GM21423 (cell line): ENCODE measurements at regions not wholly inside any gene's neighbourhood (a gene's known extent, or its start where the extent isn't known, plus 50 kb on each side); places are given as distances from the start of the nearest gene placed in this dataset.
"Not testable (repeated sequence)": the region's sequence is repeated elsewhere in the genome, so short reads cannot be mapped to it uniquely, and the experiment has no call there.

Experiments
- ATAC-seq: cut with Tn5 transposase; IDR thresholded peaks from one replicate; pipeline ENCODE4 v1.9.1; 2021; ENCODE audit warnings: mild to moderate bottlenecking, moderate library complexity; ENCODE audit not compliant: unreplicated experiment

GRCh38 chr1:148386617-148387016, 96.5 kb downstream of the PPIAL4G start:
- no peak for ATAC-seq

- ATAC-seq, result not testable (repeated sequence)
Observed at GRCh38 chr1:148386031-148386398, 97.1 kb downstream of the PPIAL4G start.

GRCh38 chr1:148385371-148386030, 97.6 kb downstream of the PPIAL4G start:
- no peak for ATAC-seq

GRCh38 chr1:148383966-148384365, 99.1 kb downstream of the PPIAL4G start:
- ATAC-seq, result no peak

- ATAC-seq, result no peak
Observed at GRCh38 chr1:148379697-148380096, 103.4 kb downstream of the PPIAL4G start.

- ATAC-seq, result no peak
Observed at GRCh38 chr1:148379170-148379500, 104.0 kb downstream of the PPIAL4G start.

- ATAC-seq, result not testable (repeated sequence)
Observed at GRCh38 chr1:148377992-148378391, 105.1 kb downstream of the PPIAL4G start.

DNA sequence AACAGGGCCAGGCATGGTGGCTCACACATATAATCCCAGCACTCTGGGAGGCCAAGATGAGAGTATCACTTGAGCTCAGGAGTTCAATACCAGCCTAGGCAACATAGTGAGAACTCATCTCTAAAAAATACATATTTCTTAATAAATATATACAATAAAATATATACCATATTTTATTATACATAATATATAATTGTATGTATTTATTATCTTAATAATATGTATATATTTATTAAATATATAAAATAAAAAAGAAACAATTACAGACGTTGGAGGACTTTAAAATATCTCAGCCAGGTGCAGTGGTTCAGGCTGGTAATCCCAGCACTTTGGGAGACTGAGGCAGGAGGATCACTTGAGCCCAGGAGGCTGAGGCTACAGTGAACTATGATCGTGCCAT, 106.1 kb downstream of the PPIAL4G start:
- not testable (repeated sequence) for ATAC-seq

GRCh38 chr1:148374101-148374500, 109.0 kb downstream of the PPIAL4G start:
- no peak for ATAC-seq

GRCh38 chr1:148373192-148373925, 109.7 kb downstream of the PPIAL4G start:
- no peak for ATAC-seq

GRCh38 chr1:148372731-148373130, 110.4 kb downstream of the PPIAL4G start:
- ATAC-seq, result no peak

DNA sequence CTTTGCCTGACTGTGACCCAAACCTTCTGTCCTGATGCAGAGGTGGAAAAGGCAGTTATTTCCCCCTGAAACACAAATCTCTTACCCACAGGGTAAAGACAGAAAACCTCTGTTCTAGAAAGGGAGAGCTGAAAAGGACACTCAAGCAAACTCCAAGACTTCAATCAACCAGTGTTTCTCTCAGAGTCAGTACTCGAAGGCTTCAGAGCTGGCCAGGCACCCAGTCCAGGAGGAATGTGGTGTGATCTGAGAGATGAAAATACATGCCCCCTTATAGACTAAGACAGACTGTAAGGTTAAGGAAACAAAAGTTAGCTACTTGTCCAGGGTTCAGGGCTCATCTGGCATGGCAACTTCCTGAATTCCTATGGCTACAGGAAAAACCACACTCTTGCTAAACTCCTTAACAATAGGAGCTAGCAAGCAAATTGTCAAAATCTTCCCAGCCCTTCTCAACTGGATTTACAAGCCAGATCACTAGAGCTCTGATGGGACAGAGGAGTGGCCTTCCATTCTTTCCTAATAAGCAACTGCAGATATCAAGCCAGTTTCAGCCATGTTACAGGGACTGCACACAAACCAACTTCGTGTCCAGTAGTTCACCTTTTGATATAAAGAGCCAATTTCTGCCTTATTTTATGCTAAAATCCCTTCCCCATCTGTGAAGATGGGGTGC, 110.9 kb downstream of the PPIAL4G start:
- not testable (repeated sequence) for ATAC-seq

- ATAC-seq, result not testable (repeated sequence)
Observed at GRCh38 chr1:148371551-148371994, 111.5 kb downstream of the PPIAL4G start.

- ATAC-seq, result not testable (repeated sequence)
Observed at GRCh38 chr1:148370661-148371060, 112.4 kb downstream of the PPIAL4G start.

DNA sequence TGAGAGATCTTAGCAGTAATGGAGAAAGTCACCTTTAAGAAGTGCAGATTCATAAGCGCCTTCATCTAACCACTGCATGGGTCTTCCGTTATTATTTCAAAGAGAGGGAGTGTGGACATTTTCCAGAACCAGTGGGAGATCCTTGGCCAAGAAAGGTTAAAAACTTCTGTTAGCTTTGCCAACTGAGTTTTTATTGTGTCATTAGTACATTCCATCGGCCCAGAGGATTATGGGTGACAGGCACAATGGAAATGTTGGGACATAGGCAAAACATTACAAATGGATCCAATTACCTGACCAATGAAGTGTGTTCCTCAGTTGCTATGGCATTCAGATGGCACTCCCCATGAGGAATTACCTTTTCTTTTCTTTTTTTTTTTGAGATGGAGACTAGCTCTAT, 115.5 kb downstream of the PPIAL4G start:
- ATAC-seq, result no peak

DNA sequence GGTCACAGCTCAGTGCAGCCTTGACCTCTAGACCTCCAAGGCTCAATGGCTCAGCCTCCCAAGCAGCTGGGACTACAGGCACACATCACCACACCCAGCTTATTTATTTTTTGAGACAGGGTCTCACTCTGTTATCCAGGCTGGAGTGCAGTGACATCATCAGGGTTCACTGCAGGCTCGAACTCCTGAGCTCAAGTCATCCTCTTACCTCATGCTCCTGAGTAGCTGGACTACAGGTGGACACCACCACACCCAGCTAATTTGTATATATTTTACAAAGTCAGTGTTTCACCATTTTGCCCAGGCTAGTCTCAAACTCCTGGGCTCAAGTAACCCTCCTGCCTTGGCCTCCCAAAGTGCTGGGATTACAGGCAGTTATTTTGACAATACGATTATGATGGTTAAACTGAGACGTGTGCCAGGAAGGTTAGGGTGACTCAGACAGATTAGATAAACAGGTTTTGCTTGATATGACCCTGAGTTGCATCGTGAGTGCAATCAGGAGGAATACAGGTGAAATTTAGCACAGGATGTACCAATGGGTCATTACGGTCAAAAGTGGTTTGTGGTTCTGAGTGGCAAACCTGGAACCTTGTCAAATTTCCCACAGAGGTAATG, 116.9 kb downstream of the PPIAL4G start:
- ATAC-seq, result not testable (repeated sequence)

GRCh38 chr1:148365151-148365550, 118.0 kb downstream of the PPIAL4G start:
- ATAC-seq, result not testable (repeated sequence)

DNA sequence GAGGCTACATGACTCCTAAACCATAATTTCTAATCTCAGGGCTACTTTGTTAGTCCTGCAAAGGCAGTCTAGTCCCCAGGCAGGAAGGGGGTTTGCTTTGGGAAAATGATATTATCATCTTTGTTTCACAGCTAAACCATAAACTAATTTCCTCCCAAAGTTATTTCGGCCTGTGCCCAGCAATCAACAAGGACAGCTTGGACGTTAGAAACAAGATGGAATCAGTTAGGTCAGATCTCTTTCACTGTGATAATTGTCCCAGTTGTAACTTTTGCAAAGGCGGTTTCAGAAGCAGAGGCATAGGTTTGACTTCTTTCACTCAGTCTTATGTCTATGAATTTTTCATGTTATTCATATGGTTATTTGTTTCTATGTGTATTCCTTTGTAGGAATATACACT, 119.1 kb downstream of the PPIAL4G start:
- not testable (repeated sequence) for ATAC-seq

- no peak for ATAC-seq
Observed at GRCh38 chr1:148363439-148363810, 119.7 kb downstream of the PPIAL4G start.

GRCh38 chr1:148362626-148363438, 120.3 kb downstream of the PPIAL4G start:
- ATAC-seq, result no peak

- no peak for ATAC-seq
Observed at GRCh38 chr1:148362216-148362611, 120.9 kb downstream of the PPIAL4G start.
